Lung (tissue), 11 donors: ENCODE measurements at regions not wholly inside any gene's neighbourhood (a gene's known extent, or its start where the extent isn't known, plus 50 kb on each side); places are given as distances from the start of the nearest gene placed in this dataset.
A peak's percentile ranks its signal among the peaks of the same experiment; 100 is the strongest.

ENCODE experiments used
- ATAC-seq: fragments of 200-7000 bp; cut with Tn5 transposase; one replicate; pipeline ENCODE4 v1.9.1; 2020; ENCODE audit warnings: moderate number of reproducible peaks; ENCODE audit not compliant: insufficient read depth, low FRiP score
- DNase-seq, 3 donors: peaks; one replicate each; pipeline ENCODE4 v3.0.0-alpha.2; 2013 to 2017
- H3K27ac ChIP-seq, 2 donors: one replicate each; pipeline ENCODE4 v1.5.1; 2013; ENCODE audit warnings: mild to moderate bottlenecking in 2 of 2, moderate library complexity in 2 of 2, control low read depth in 1 of 2, inconsistent platforms in 1 of 2, low read depth in 1 of 2, low read length in 1 of 2
- H3K27me3 ChIP-seq, 3 donors: one replicate each; pipeline ENCODE4 v1.5.1; 2013; ENCODE audit warnings: low read length in 2 of 3; ENCODE audit not compliant: control insufficient read depth in 3 of 3, insufficient read depth in 3 of 3
- H3K36me3 ChIP-seq, 4 donors: one replicate each; pipeline ENCODE4 v1.5.1; 2013; ENCODE audit warnings: low read length in 4 of 4, mild to moderate bottlenecking in 1 of 4, moderate library complexity in 1 of 4; ENCODE audit not compliant: control insufficient read depth in 4 of 4, insufficient read depth in 4 of 4
- H3K4me1 ChIP-seq, 5 donors: one replicate each; pipeline ENCODE4 v1.5.1; 2013; ENCODE audit warnings: low read length in 5 of 5, mild to moderate bottlenecking in 2 of 5, moderate library complexity in 1 of 5; ENCODE audit not compliant: control insufficient read depth in 5 of 5, insufficient read depth in 5 of 5
- H3K4me3 ChIP-seq: one replicate; pipeline ENCODE4 v1.5.1; 2013; ENCODE audit warnings: mild to moderate bottlenecking, control low read depth, moderate library complexity
- H3K9ac ChIP-seq, 2 donors: one replicate each; pipeline ENCODE4 v1.5.1; 2013; ENCODE audit warnings: low read length in 2 of 2, control low read depth in 1 of 2; ENCODE audit not compliant: insufficient read depth in 1 of 2
- H3K9me3 ChIP-seq, 4 donors: one replicate each; pipeline ENCODE4 v1.5.1; 2013; ENCODE audit warnings: low read length in 3 of 4, mild to moderate bottlenecking in 1 of 4, moderate library complexity in 1 of 4; ENCODE audit not compliant: control insufficient read depth in 4 of 4, insufficient read depth in 3 of 4
- WGBS, 2 donors: extraction: QIAGEN DNeasy Blood & Tissue Kit; methylation state at CpG; one replicate each; pipeline ENCODE4 v1.1.7; 2013; 5-methylcytosine and 5-hydroxymethylcytosine counted together
- TF ChIP-seq, protein P1 (sequence below): IDR thresholded peaks from 2 replicates; pipeline ENCODE4 v1.5.1; 2012; ENCODE audit warnings: mild to moderate bottlenecking; ENCODE audit errors: control extremely low read depth, extremely low read depth
- donor health status: control.
- donor health status: control.
- donor health status: Bipolar disorder and iron deficiency.
- donor health status: healthy.
- donor health status: DM: yes; HTN: yes; CAD: no.

GRCh38 chr1:99533909-99534637 lies 111.8 kb upstream of the PALMD start:
- peak overlapping the region in 1 of 2 donors; percentile 60 for H3K27ac ChIP-seq
- no peak overlapping the region for H3K4me3 ChIP-seq
- no peaks in the 10 kb centered on the region for H3K36me3 ChIP-seq
- no peak overlapping the region for H3K9ac ChIP-seq
- H3K9me3 ChIP-seq, result peaks cover 0 to 2% (median 0%) of the 10 kb centered on the region in 4 donors
- ATAC-seq, result no peak
- H3K4me1 ChIP-seq, result peaks cover 0 to 27% (median 0%) of the 10 kb centered on the region in 5 donors
- DNase-seq, result peak in 2 of 3 donors; percentile 23 to 29
- 55 to 66% methylated on average over 9 of the region's 9 CpGs for WGBS, 2 donors
- H3K27me3 ChIP-seq, result no peaks in the 10 kb centered on the region
- TF ChIP-seq, protein P1, sequence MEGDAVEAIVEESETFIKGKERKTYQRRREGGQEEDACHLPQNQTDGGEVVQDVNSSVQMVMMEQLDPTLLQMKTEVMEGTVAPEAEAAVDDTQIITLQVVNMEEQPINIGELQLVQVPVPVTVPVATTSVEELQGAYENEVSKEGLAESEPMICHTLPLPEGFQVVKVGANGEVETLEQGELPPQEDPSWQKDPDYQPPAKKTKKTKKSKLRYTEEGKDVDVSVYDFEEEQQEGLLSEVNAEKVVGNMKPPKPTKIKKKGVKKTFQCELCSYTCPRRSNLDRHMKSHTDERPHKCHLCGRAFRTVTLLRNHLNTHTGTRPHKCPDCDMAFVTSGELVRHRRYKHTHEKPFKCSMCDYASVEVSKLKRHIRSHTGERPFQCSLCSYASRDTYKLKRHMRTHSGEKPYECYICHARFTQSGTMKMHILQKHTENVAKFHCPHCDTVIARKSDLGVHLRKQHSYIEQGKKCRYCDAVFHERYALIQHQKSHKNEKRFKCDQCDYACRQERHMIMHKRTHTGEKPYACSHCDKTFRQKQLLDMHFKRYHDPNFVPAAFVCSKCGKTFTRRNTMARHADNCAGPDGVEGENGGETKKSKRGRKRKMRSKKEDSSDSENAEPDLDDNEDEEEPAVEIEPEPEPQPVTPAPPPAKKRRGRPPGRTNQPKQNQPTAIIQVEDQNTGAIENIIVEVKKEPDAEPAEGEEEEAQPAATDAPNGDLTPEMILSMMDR, result no peak

GRCh38 chr1:99534638-99534930 lies 111.3 kb upstream of the PALMD start:
- H3K9me3 ChIP-seq, result peaks cover 0 to 2% (median 0%) of the 10 kb centered on the region in 4 donors
- 48 to 63% methylated on average over 1 of the region's 1 CpG for WGBS, 2 donors
- TF ChIP-seq, protein P1, result no peak
- ATAC-seq, result no peak
- H3K4me3 ChIP-seq, result no peak overlapping the region
- no peaks in the 10 kb centered on the region for H3K27me3 ChIP-seq
- H3K36me3 ChIP-seq, result no peaks in the 10 kb centered on the region
- peak overlapping the region in 1 of 2 donors; percentile 60 for H3K27ac ChIP-seq
- peaks cover 0 to 25% (median 0%) of the 10 kb centered on the region in 5 donors for H3K4me1 ChIP-seq
- H3K9ac ChIP-seq, result no peak overlapping the region
- DNase-seq, result no peak

DNA sequence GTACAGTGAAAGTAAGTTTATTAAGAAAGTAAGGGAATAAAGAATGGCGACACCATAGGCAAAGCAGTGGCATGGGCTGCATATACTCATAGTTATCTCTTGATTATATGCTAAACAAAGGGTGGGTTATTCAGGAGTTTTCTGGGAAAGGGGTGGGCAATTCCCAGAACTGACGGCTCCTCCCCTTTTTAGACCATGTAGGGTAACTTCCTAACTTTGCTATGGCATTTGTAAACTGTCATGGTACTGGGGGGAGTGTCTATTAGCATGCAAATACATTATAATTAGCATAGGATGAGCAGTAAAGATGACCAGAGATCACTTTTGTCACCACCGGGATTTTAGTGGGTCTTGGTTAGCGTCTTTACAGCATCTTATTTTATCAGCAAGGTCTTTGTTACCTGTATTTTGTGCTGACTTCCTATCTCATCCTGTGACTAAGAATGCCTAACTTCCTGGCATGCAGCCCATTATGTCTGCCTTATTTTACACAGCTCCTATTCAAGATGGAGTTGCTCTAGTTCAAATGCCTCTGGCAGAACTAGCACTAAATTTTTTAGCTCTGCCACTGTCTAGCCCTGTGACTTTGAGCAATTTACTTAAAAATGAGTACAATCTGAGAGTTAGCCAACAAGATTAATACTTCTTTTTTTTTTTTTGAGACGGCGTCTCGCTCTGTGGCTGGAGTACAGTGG lies 110.3 kb upstream of the PALMD start:
- no peak for ATAC-seq
- Histone ChIP-seq H3K4me3 (no peak overlapping the region), H3K27me3 (no peaks in the 10 kb centered on the region), H3K4me1 (peaks cover 0 to 25% (median 0%) of the 10 kb centered on the region in 5 donors), H3K27ac (peak overlapping the region in 1 of 2 donors; percentile 60), H3K9ac (no peak overlapping the region), H3K9me3 (peaks cover 0 to 2% (median 0%) of the 10 kb centered on the region in 4 donors), H3K36me3 (no peaks in the 10 kb centered on the region)
- WGBS, 2 donors, result 94 to 96% methylated on average over 7 of the region's 7 CpGs
- TF ChIP-seq, protein P1, result no peak
- DNase-seq, result no peak
